ENCODE measurements at regions not wholly inside any gene's neighbourhood (a gene's known extent, or its start where the extent isn't known, plus 50 kb on each side); places are given as distances from the start of the nearest gene placed in this dataset.

GRCh38 chr2:234550056-234550455 is 53.2 kb upstream of the ARL4C start:
- 73% methylated on average over 5 of the region's 7 CpGs for WGBS (ENCODE audit: insufficient coverage)
- intact Hi-C loops (cut with micrococcal nuclease) = loop anchor here (2.0 to 5.0 kb wide), 3 partner anchors 567 to 1197 kb away; no protein-coding TSS in a partner anchor
- H3K4me1 Mint-ChIP-seq = peaks cover 14 to 16% of the 10 kb centered on the region in 2 donors

GRCh38 chr2:234548695-234549420 is 52.0 kb upstream of the ARL4C start:
- ATAC-seq (no peak), DNase-seq (no peak)
- Mint-ChIP-seq H3K27me3 (ENCODE audit: low read depth in 2 of 2) (peaks cover 29 to 51% of the 10 kb centered on the region in 2 donors), H3K4me1 (peaks cover 10 to 17% of the 10 kb centered on the region in 2 donors), H3K9me3 (no peaks in the 10 kb centered on the region), H3K27ac (no peak overlapping the region), H3K4me3 (no peak overlapping the region), H3K36me3 (no peaks in the 10 kb centered on the region)
- Histone ChIP-seq H3K4me3 (ENCODE audit: low read length) (no peak overlapping the region), H3K27ac (ENCODE audit: low read length) (no peak overlapping the region), H3K36me3 (ENCODE audit: control insufficient read depth, insufficient read depth, low read length) (no peaks in the 10 kb centered on the region), H3K27me3 (ENCODE audit: control insufficient read depth, insufficient read depth, low read length) (no peaks in the 10 kb centered on the region), H3K4me1 (ENCODE audit: control insufficient read depth, insufficient read depth, low read length) (peaks cover 11% of the 10 kb centered on the region), H3K9me3 (ENCODE audit: control insufficient read depth, insufficient read depth, low read length) (no peaks in the 10 kb centered on the region)
- no peak for TF ChIP-seq CTCF (IDR thresholded peaks at IDR 0.05)
- 86% methylated on average over 14 of the region's 15 CpGs for WGBS (ENCODE audit: insufficient coverage)
- intact Hi-C loops (cut with micrococcal nuclease) = no loop called here

More at GRCh38 chr2:234550056-234550455, 53.2 kb upstream of the ARL4C start:
- no peaks in the 10 kb centered on the region for H3K36me3 ChIP-seq (ENCODE audit: control insufficient read depth, insufficient read depth, low read length)
- Mint-ChIP-seq H3K27me3 (ENCODE audit: low read depth in 2 of 2) (peaks cover 26 to 49% of the 10 kb centered on the region in 2 donors), H3K36me3 (no peaks in the 10 kb centered on the region), H3K4me3 (no peak overlapping the region), H3K27ac (no peak overlapping the region), H3K9me3 (peaks cover 2% of the 10 kb centered on the region in 2 donors)
- H3K27ac ChIP-seq (ENCODE audit: low read length) = no peak overlapping the region
- no peak overlapping the region for H3K4me3 ChIP-seq (ENCODE audit: low read length)
- ATAC-seq = no peak
- no peaks in the 10 kb centered on the region for H3K9me3 ChIP-seq (ENCODE audit: control insufficient read depth, insufficient read depth, low read length)
- H3K27me3 ChIP-seq (ENCODE audit: control insufficient read depth, insufficient read depth, low read length) = no peaks in the 10 kb centered on the region
- H3K4me1 ChIP-seq (ENCODE audit: control insufficient read depth, insufficient read depth, low read length) = peaks cover 8% of the 10 kb centered on the region
- no peak for TF ChIP-seq CTCF (IDR thresholded peaks at IDR 0.05)
- no peak for DNase-seq

- Histone ChIP-seq H3K9me3 (ENCODE audit: control insufficient read depth, insufficient read depth, low read length) (no peaks in the 10 kb centered on the region), H3K36me3 (ENCODE audit: control insufficient read depth, insufficient read depth, low read length) (no peaks in the 10 kb centered on the region), H3K4me3 (ENCODE audit: low read length) (no peak overlapping the region), H3K27me3 (ENCODE audit: control insufficient read depth, insufficient read depth, low read length) (no peaks in the 10 kb centered on the region), H3K27ac (ENCODE audit: low read length) (no peak overlapping the region), H3K4me1 (ENCODE audit: control insufficient read depth, insufficient read depth, low read length) (peaks cover 11% of the 10 kb centered on the region)
- Mint-ChIP-seq H3K36me3 (no peaks in the 10 kb centered on the region), H3K4me3 (no peak overlapping the region), H3K4me1 (peaks cover 10 to 19% of the 10 kb centered on the region in 2 donors), H3K27ac (no peak overlapping the region), H3K27me3 (ENCODE audit: low read depth in 2 of 2) (peaks cover 31 to 51% of the 10 kb centered on the region in 2 donors), H3K9me3 (no peaks in the 10 kb centered on the region)
- WGBS (ENCODE audit: insufficient coverage) = 91% methylated on average over 3 of the region's 3 CpGs
- intact Hi-C loops (cut with micrococcal nuclease) = no loop called here
- DNase-seq (no peak), ATAC-seq (no peak)
- TF ChIP-seq CTCF (IDR thresholded peaks at IDR 0.05) = no peak
These were observed 49.9 kb upstream of the ARL4C start for GRCh38 chr2:234546770-234547169.

Measured in natural killer cell (primary cell).